Activated naive CD8-positive, alpha-beta T cell treated with anti-CD3 and anti-CD28 coated beads, Interleukin-2, amount 10 ng/mL, durations not matched to agents 7 days and 5 days (primary cell): ENCODE measurements at regions not wholly inside any gene's neighbourhood (a gene's known extent, or its start where the extent isn't known, plus 50 kb on each side); places are given as distances from the start of the nearest gene placed in this dataset.
"Not testable (repeated sequence)": the region's sequence is repeated elsewhere in the genome, so short reads cannot be mapped to it uniquely, and the experiment has no call there.

Source experiments
- ATAC-seq: fragments of 150-1000 bp; cut with Tn5 transposase; one replicate; pipeline ENCODE4 v1.10.0; 2021; ENCODE audit warnings: low read depth, moderate library complexity
- POLR2A ChIA-PET: fragments of 350-600 bp; sonication (Branson Sonifier 250); formaldehyde crosslinking; loops from one replicate; lab custom pipeline; 2021; ENCODE audit warnings: antibody characterized with exemption; lab: Charles Lee
- DNase-seq: peaks from one replicate; pipeline ENCODE4 v3.0.0; 2021
- H3K27ac Mint-ChIP-seq: one replicate; pipeline ENCODE4 v1.8.0; 2022; ENCODE audit warnings: mild to moderate bottlenecking, mixed read lengths
- H3K27me3 Mint-ChIP-seq: one replicate; pipeline ENCODE4 v1.8.0; 2022; ENCODE audit warnings: mild to moderate bottlenecking, moderate library complexity, mixed read lengths
- H3K36me3 Mint-ChIP-seq: one replicate; pipeline ENCODE4 v1.8.0; 2021; ENCODE audit warnings: mild to moderate bottlenecking, mixed read lengths
- H3K4me1 Mint-ChIP-seq: one replicate; pipeline ENCODE4 v1.8.0; 2021; ENCODE audit warnings: mixed read lengths
- H3K4me3 Mint-ChIP-seq: one replicate; pipeline ENCODE4 v1.8.0; 2022; ENCODE audit warnings: mild to moderate bottlenecking, moderate library complexity, mixed read lengths
- H3K9me3 Mint-ChIP-seq: one replicate; pipeline ENCODE4 v1.8.0; 2021; ENCODE audit warnings: mixed read lengths

DNA sequence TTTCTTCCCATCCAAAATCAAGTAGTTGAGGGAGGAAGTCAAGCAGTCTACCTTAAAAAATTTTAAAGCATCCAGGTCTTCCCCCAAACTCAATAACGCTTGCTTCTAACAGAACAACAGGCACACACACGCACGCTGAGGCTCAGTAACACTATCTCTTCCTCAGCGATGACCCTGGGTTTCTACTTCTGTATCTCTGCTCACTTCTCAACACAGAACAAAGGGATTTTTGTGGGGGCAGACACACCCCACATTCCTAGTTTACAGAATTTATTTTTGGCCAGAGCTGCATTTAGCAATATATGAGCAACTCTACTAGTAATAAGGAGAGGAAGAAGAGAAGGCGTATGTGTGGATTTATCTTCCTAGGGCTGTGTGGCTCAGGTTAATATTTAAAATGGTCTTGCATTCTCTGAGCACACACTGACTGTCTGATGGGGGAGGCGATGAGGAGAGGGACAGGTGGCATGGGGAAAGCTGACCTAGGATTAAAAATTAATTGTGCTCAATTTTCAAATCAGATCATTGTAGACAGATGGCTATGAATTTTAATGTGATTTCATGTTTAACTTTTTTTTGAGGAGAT is 71.3 kb upstream of the PPM1B start:
- POLR2A ChIA-PET = interaction anchor here (1.0 kb wide), 1 partner anchor 9 kb away, joined by 3 read pairs; no protein-coding TSS in a partner anchor
- H3K27ac Mint-ChIP-seq = no peak overlapping the region
- H3K4me3 Mint-ChIP-seq = no peak overlapping the region
- no peaks in the 10 kb centered on the region for H3K36me3 Mint-ChIP-seq
- no peaks in the 10 kb centered on the region for H3K9me3 Mint-ChIP-seq
- peaks cover 4% of the 10 kb centered on the region for H3K27me3 Mint-ChIP-seq
- peaks cover 28% of the 10 kb centered on the region for H3K4me1 Mint-ChIP-seq
- DNase-seq (no peak), ATAC-seq (no peak)

- H3K9me3 Mint-ChIP-seq = no peaks in the 10 kb centered on the region
- H3K4me3 Mint-ChIP-seq = no peak overlapping the region
- no peaks in the 10 kb centered on the region for H3K36me3 Mint-ChIP-seq
- POLR2A ChIA-PET = interaction anchor here (0.6 to 1.0 kb wide), 2 partner anchors 10 to 369 kb away, joined by 3 read pairs; no protein-coding TSS in a partner anchor
- ATAC-seq (peak; percentile 83), DNase-seq (no peak)
- H3K4me1 Mint-ChIP-seq = peaks cover 28% of the 10 kb centered on the region
- H3K27ac Mint-ChIP-seq = no peak overlapping the region
- H3K27me3 Mint-ChIP-seq = peaks cover 4% of the 10 kb centered on the region
Observed at GRCh38 chr2:44098050-44098449, 70.6 kb upstream of the PPM1B start.

GRCh38 chr2:44098891-44099290 is 69.8 kb upstream of the PPM1B start:
- H3K9me3 Mint-ChIP-seq = no peaks in the 10 kb centered on the region
- no peak overlapping the region for H3K4me3 Mint-ChIP-seq
- peaks cover 4% of the 10 kb centered on the region for H3K27me3 Mint-ChIP-seq
- peaks cover 28% of the 10 kb centered on the region for H3K4me1 Mint-ChIP-seq
- H3K27ac Mint-ChIP-seq = no peak overlapping the region
- POLR2A ChIA-PET = interaction anchor here (0.6 kb wide), 1 partner anchor 368 kb away, joined by 3 read pairs; no protein-coding TSS in a partner anchor
- ATAC-seq (no peak), DNase-seq (no peak)
- no peaks in the 10 kb centered on the region for H3K36me3 Mint-ChIP-seq

DNA sequence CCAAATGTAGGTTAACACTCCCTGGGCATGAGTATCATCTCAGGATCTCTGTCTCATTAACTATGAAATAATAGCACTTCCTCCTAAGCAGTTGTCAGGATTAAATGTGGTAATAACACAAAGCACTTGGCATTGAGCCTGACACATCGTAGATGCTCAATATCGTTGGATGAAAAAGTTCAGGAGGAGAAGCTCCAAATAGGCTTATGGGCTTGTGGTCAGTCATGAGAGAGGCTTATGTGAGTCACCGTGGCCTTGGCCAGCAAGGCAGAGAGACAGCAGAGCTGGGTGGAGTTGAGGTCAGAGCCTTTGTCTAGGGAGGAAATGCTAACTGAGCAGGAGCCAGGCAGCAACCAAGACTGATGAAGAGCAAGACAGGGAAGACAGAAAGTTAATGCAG is 68.3 kb upstream of the PPM1B start:
- POLR2A ChIA-PET = interaction anchor here (0.6 to 1.3 kb wide), 2 partner anchors 67 to 84 kb away, joined by 4 to 6 read pairs; no protein-coding TSS in a partner anchor
- H3K27me3 Mint-ChIP-seq = peaks cover 4% of the 10 kb centered on the region
- H3K4me3 Mint-ChIP-seq = peak overlapping the region; percentile 11
- H3K9me3 Mint-ChIP-seq = no peaks in the 10 kb centered on the region
- ATAC-seq (peak; percentile 65), DNase-seq (no peak)
- peak overlapping the region; percentile 84 for H3K27ac Mint-ChIP-seq
- peaks cover 30% of the 10 kb centered on the region for H3K4me1 Mint-ChIP-seq
- H3K36me3 Mint-ChIP-seq = no peaks in the 10 kb centered on the region

GRCh38 chr2:44101246-44101645 is 67.4 kb upstream of the PPM1B start:
- POLR2A ChIA-PET = interaction anchor here (1.3 kb wide), 1 partner anchor 66 kb away, joined by 6 read pairs; no protein-coding TSS in a partner anchor
- DNase-seq (no peak), ATAC-seq (no peak)
- Mint-ChIP-seq H3K27me3 (peaks cover 4% of the 10 kb centered on the region), H3K27ac (no peak overlapping the region), H3K4me3 (no peak overlapping the region), H3K9me3 (no peaks in the 10 kb centered on the region), H3K4me1 (peaks cover 30% of the 10 kb centered on the region), H3K36me3 (no peaks in the 10 kb centered on the region)

- ATAC-seq = no peak
- Mint-ChIP-seq H3K27ac (no peak overlapping the region), H3K4me1 (peaks cover 27% of the 10 kb centered on the region), H3K9me3 (no peaks in the 10 kb centered on the region), H3K4me3 (no peak overlapping the region), H3K27me3 (peaks cover 2% of the 10 kb centered on the region), H3K36me3 (no peaks in the 10 kb centered on the region)
- POLR2A ChIA-PET = interaction anchor here (0.5 kb wide), 1 partner anchor 87 kb away, joined by 3 read pairs; no protein-coding TSS in a partner anchor
- DNase-seq = no peak
Observed at GRCh38 chr2:44102790-44103562, 65.7 kb upstream of the PPM1B start.

- POLR2A ChIA-PET = no interaction called here
- Mint-ChIP-seq H3K27ac (no peak overlapping the region), H3K4me1 (peaks cover 22% of the 10 kb centered on the region), H3K36me3 (no peaks in the 10 kb centered on the region), H3K27me3 (peaks cover 2% of the 10 kb centered on the region), H3K9me3 (no peaks in the 10 kb centered on the region), H3K4me3 (no peak overlapping the region)
- ATAC-seq (no peak), DNase-seq (no peak)
Observed at GRCh38 chr2:44103639-44104038, 65.0 kb upstream of the PPM1B start.

- POLR2A ChIA-PET = interaction anchor here (1.0 kb wide), 1 partner anchor 63 kb away, joined by 6 read pairs; the partner anchor contains the start of gene PPM1B
- DNase-seq (no peak), ATAC-seq (no peak)
- Mint-ChIP-seq H3K9me3 (no peaks in the 10 kb centered on the region), H3K4me3 (no peak overlapping the region), H3K4me1 (peaks cover 18% of the 10 kb centered on the region), H3K27me3 (no peaks in the 10 kb centered on the region), H3K36me3 (no peaks in the 10 kb centered on the region), H3K27ac (no peak overlapping the region)
Observed at GRCh38 chr2:44104855-44105271, 63.8 kb upstream of the PPM1B start.

GRCh38 chr2:44106509-44106908 is 62.2 kb upstream of the PPM1B start:
- H3K27ac Mint-ChIP-seq, ATAC-seq, H3K9me3 Mint-ChIP-seq, POLR2A ChIA-PET, H3K4me3 Mint-ChIP-seq, H3K36me3 Mint-ChIP-seq, DNase-seq, H3K27me3 Mint-ChIP-seq, H3K4me1 Mint-ChIP-seq: not testable (repeated sequence)

GRCh38 chr2:44107086-44107740 is 61.5 kb upstream of the PPM1B start:
- peaks cover 9% of the 10 kb centered on the region for H3K4me1 Mint-ChIP-seq
- ATAC-seq (no peak), DNase-seq (no peak)
- H3K9me3 Mint-ChIP-seq = no peaks in the 10 kb centered on the region
- H3K27ac Mint-ChIP-seq = no peak overlapping the region
- H3K27me3 Mint-ChIP-seq = no peaks in the 10 kb centered on the region
- POLR2A ChIA-PET = no interaction called here
- H3K36me3 Mint-ChIP-seq = no peaks in the 10 kb centered on the region
- H3K4me3 Mint-ChIP-seq = no peak overlapping the region

- peaks cover 9% of the 10 kb centered on the region for H3K4me1 Mint-ChIP-seq
- no peak for ATAC-seq
- no peaks in the 10 kb centered on the region for H3K36me3 Mint-ChIP-seq
- no peaks in the 10 kb centered on the region for H3K27me3 Mint-ChIP-seq
- no peaks in the 10 kb centered on the region for H3K9me3 Mint-ChIP-seq
- no peak overlapping the region for H3K27ac Mint-ChIP-seq
- no peak overlapping the region for H3K4me3 Mint-ChIP-seq
- POLR2A ChIA-PET = no interaction called here
- DNase-seq = no peak
Observed at GRCh38 chr2:44107974-44108373, 60.7 kb upstream of the PPM1B start.

DNA sequence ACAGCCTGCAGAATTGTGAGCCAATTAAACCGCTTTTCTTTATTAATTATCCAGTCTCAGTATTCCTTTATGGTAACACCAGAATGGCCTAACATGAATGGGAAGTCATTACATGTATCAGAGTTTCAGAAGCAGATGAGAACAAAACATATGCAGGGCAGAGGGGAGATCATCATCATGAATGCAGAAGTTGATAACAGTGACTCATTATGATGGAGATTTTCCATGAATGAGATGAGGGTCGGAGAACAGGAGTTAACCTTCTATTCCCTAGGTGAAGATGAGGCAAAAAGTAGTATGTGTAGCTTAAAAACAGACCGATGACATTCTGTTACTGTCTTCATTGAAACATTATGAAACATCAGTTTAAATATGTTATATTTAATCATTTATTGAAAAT is 59.5 kb upstream of the PPM1B start:
- Mint-ChIP-seq H3K36me3 (no peaks in the 10 kb centered on the region), H3K4me3 (no peak overlapping the region)
- no peak for ATAC-seq

GRCh38 chr2:44110444-44110843 is 58.2 kb upstream of the PPM1B start:
- DNase-seq (no peak), ATAC-seq (no peak)
- no peak overlapping the region for H3K27ac Mint-ChIP-seq
- no peaks in the 10 kb centered on the region for H3K36me3 Mint-ChIP-seq
- H3K9me3 Mint-ChIP-seq = no peaks in the 10 kb centered on the region
- peaks cover 7% of the 10 kb centered on the region for H3K4me1 Mint-ChIP-seq
- H3K27me3 Mint-ChIP-seq = no peaks in the 10 kb centered on the region
- POLR2A ChIA-PET = no interaction called here
- no peak overlapping the region for H3K4me3 Mint-ChIP-seq

More for the DNA sequence above, 59.5 kb upstream of the PPM1B start:
- H3K9me3 Mint-ChIP-seq = no peaks in the 10 kb centered on the region
- no peaks in the 10 kb centered on the region for H3K27me3 Mint-ChIP-seq
- no peak for DNase-seq
- H3K4me1 Mint-ChIP-seq = peaks cover 9% of the 10 kb centered on the region
- H3K27ac Mint-ChIP-seq = no peak overlapping the region
- POLR2A ChIA-PET = no interaction called here
